Fibroblast of peridontal ligament (primary cell): ENCODE measurements at regions not wholly inside any gene's neighbourhood (a gene's known extent, or its start where the extent isn't known, plus 50 kb on each side); places are given as distances from the start of the nearest gene placed in this dataset.
"Not testable (repeated sequence)": the region's sequence is repeated elsewhere in the genome, so short reads cannot be mapped to it uniquely, and the experiment has no call there.

Experiments
- DNase-seq: peaks from one replicate; pipeline ENCODE4 v3.0.0-alpha.2; 2010; ENCODE audit errors: extremely low read depth

- no peak for DNase-seq
These were observed 63.9 kb downstream of the NFKBIZ start for GRCh38 chr3:101913168-101913567.

- DNase-seq, result not testable (repeated sequence)
These were observed 68.4 kb downstream of the NFKBIZ start for GRCh38 chr3:101917761-101918160.

- DNase-seq, result not testable (repeated sequence)
These were observed 72.9 kb downstream of the NFKBIZ start for GRCh38 chr3:101922151-101922725.

GRCh38 chr3:101924621-101925020, 75.3 kb downstream of the NFKBIZ start:
- DNase-seq, result not testable (repeated sequence)

- not testable (repeated sequence) for DNase-seq
These were observed 75.8 kb downstream of the NFKBIZ start for GRCh38 chr3:101925124-101925523.

GRCh38 chr3:101925564-101925963, 76.2 kb downstream of the NFKBIZ start:
- DNase-seq, result no peak

- no peak for DNase-seq
These were observed 77.3 kb downstream of the NFKBIZ start for GRCh38 chr3:101926594-101927105.

GRCh38 chr3:101928890-101929289, 79.6 kb downstream of the NFKBIZ start:
- no peak for DNase-seq

- no peak for DNase-seq
These were observed 81.8 kb downstream of the NFKBIZ start for GRCh38 chr3:101931081-101931480.

- DNase-seq, result no peak
These were observed 83.2 kb downstream of the NFKBIZ start for GRCh38 chr3:101932326-101933068.

GRCh38 chr3:101936419-101937356, 87.4 kb downstream of the NFKBIZ start:
- DNase-seq, result peak; percentile 97

GRCh38 chr3:101938262-101938847, 89.0 kb downstream of the NFKBIZ start:
- DNase-seq, result no peak

- DNase-seq, result no peak
These were observed 90.2 kb downstream of the NFKBIZ start for GRCh38 chr3:101939361-101940049.

GRCh38 chr3:101940521-101941317, 91.4 kb downstream of the NFKBIZ start:
- peak; percentile 97 for DNase-seq

GRCh38 chr3:101941318-101942040, 92.2 kb downstream of the NFKBIZ start:
- DNase-seq, result peak; percentile 69

GRCh38 chr3:101942356-101942755, 93.0 kb downstream of the NFKBIZ start:
- peak; percentile 58 for DNase-seq

GRCh38 chr3:101943029-101943428, 93.7 kb downstream of the NFKBIZ start:
- DNase-seq, result no peak

GRCh38 chr3:101944308-101944707, 95.0 kb downstream of the NFKBIZ start:
- DNase-seq, result no peak

GRCh38 chr3:101945980-101946379, 96.7 kb downstream of the NFKBIZ start:
- DNase-seq, result no peak

- DNase-seq, result no peak
These were observed 97.6 kb downstream of the NFKBIZ start for GRCh38 chr3:101946906-101947305.
